GM21576 (cell line): ENCODE measurements at regions not wholly inside any gene's neighbourhood (a gene's known extent, or its start where the extent isn't known, plus 50 kb on each side); places are given as distances from the start of the nearest gene placed in this dataset.

Experiments
- ATAC-seq: cut with Tn5 transposase; IDR thresholded peaks from one replicate; pipeline ENCODE4 v1.9.1; 2021; ENCODE audit warnings: mild to moderate bottlenecking, moderate library complexity; ENCODE audit not compliant: unreplicated experiment

- no peak for ATAC-seq
These were observed 394.8 kb downstream of the PTPRC start for GRCh38 chr1:199033661-199034060.

DNA sequence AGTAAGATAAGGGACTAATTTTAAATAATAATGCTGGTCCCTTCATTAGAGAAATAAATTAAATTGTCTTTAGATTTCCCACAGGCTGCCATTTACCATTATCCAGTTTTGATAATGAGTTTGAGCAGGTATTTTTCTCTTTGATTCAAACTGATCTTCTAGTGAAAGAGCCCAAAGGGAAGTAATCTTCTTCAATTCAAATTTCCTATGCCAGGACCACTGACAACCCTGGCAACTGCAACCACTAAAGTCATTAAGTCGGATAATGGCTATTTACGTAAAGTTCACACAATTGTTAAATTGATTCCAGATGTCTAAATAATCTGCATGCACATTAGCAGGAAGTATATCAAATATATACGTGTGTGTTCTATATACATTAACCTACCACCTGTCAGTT is 399.3 kb downstream of the PTPRC start:
- no peak for ATAC-seq

- no peak for ATAC-seq
These were observed 401.5 kb downstream of the PTPRC start for GRCh38 chr1:199040076-199040905.

- peak; percentile 99 for ATAC-seq
These were observed 402.5 kb downstream of the PTPRC start for GRCh38 chr1:199041173-199041914.

DNA sequence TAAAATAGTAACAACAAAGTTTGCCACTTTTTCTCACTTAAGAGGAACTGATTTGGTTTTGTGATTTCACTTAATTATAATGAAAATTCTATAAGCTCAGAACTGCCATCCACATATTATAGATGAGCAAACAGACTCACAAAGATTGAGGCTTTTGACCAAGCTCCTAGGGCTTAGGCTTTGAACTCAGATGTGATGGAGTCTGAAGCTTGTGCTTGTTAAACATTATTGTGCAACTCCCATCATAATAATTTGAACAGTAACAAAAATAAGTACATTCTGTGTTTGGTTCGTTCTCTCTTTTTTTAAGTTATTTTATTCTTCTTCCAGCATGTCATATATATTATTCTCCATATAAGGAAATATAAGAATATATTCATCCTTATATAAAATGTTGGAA is 403.4 kb downstream of the PTPRC start:
- no peak for ATAC-seq

GRCh38 chr1:199044191-199044590 is 405.4 kb downstream of the PTPRC start:
- no peak for ATAC-seq

DNA sequence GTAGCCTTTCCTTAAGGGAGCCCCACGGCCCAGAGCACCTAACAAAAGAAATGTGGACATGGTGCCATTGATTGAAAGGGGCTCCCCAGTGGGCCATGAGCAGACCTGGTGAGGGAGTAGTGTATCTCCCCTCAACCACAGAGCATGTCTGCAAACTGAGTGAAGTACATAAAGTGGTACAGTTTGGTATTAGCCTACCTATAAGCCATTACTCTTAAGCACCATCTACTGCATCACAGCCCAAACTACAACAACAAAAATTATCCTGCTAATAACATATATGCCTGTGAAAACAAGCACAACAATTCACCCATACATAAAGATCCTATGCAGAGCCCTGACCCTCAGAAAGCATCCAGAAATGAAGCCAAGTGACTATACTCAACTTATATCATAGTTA is 407.8 kb downstream of the PTPRC start:
- no peak for ATAC-seq

- ATAC-seq: no peak
These were observed 415.9 kb downstream of the PTPRC start for GRCh38 chr1:199054694-199055093.

DNA sequence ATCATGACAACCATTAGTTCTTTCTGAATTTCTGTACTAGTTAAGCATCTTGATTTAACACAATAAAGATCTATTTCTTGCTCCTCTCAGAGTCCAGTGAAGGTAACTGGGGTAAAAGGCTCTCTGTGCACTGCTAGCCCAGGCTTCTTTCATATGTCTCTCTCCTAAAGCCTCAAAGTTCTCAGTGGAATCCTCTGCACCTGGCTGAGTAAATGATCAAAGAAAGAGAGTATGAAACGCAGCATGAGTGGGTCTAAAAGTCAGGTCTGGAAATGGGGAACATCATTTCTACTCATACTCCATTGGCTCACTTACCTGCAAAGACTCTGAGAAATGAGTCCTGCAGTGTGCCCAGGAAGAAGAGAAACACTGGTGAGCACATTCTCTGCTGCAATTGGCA is 418.5 kb downstream of the PTPRC start:
- ATAC-seq: no peak

- no peak for ATAC-seq
These were observed 419.4 kb downstream of the PTPRC start for GRCh38 chr1:199058281-199058680.

DNA sequence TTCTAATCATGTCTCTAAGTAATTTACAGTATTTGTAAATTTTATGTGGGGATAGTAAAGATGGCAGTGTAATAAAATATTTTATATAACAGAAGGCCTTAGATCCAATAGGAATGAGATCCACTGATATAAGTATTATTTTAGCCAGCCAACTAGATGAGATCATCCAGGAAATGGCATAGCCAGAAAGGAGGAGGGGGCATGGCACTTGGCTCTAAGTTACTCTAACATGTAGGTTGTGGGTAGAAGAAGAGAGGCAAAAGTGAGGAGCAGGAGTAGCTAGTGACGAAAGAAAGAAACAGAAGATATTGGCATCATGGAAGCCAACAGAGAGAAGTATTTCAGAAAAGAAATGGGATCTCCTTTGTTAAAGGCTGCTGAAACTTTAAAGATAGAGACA is 426.1 kb downstream of the PTPRC start:
- ATAC-seq: no peak

- ATAC-seq: peak; percentile 98
These were observed 428.6 kb downstream of the PTPRC start for GRCh38 chr1:199067483-199067882.

- no peak for ATAC-seq
These were observed 432.2 kb downstream of the PTPRC start for GRCh38 chr1:199071080-199071479.

GRCh38 chr1:199073166-199073565 is 434.3 kb downstream of the PTPRC start:
- ATAC-seq: no peak

DNA sequence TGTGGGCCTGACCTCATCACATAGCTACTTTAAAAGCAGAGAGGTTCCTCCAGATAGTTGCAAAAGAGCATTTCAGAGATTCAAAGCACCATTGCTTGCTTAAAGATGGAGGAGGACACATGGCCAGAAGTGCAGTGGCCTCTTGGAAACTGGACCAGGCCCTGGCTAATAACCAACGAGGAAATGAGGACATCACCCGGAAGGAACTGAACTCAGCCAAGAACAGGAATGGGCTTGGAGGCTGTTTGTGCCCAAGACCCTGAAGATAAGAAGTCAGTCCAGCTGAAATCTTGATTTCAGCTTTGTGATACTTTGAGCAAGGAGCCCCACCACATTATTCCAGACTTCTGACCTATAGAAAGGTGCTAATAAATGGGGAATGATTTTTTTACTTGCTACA is 437.0 kb downstream of the PTPRC start:
- ATAC-seq: no peak

DNA sequence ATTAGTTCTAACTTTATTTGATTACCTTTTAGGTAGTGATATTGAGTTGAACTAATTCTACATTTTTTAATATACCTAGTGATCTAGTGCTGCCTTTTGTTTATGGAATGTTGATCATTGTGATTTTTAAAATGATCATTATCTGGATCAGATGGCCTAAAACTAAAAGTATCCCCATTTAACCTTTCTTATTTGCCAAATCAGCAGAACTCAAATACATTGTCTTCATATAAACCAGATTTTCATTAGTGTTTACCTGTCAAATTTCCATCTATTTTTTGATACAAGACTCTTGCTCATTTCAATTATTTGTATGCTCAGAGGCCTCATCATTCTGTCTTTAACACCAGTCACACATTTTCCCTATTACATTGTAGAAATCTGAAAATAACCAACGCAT is 441.2 kb downstream of the PTPRC start:
- ATAC-seq: no peak

DNA sequence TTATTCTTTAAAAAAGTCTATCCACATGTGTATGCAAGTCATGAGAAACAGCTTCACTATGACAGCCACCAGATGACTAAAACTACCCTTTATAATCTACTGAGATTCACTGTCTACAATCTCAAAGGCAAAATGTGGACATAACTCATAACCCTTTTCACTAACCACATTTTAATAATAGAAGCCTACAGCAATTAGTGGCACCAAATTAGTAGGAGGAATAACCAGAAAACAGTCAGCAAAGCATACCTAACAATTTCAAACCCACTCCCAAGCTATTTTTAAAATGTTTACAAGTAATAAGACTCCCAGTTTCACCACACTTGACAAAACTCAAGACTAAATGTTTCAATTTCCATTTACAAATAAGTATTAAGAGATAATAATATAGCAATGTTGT is 442.9 kb downstream of the PTPRC start:
- peak; percentile 80 for ATAC-seq

- no peak for ATAC-seq
These were observed 444.0 kb downstream of the PTPRC start for GRCh38 chr1:199082778-199083389.

GRCh38 chr1:199083680-199084079 is 444.8 kb downstream of the PTPRC start:
- ATAC-seq: no peak

GRCh38 chr1:199084293-199084692 is 445.5 kb downstream of the PTPRC start:
- no peak for ATAC-seq

- ATAC-seq: no peak
These were observed 447.1 kb downstream of the PTPRC start for GRCh38 chr1:199085903-199086302.

DNA sequence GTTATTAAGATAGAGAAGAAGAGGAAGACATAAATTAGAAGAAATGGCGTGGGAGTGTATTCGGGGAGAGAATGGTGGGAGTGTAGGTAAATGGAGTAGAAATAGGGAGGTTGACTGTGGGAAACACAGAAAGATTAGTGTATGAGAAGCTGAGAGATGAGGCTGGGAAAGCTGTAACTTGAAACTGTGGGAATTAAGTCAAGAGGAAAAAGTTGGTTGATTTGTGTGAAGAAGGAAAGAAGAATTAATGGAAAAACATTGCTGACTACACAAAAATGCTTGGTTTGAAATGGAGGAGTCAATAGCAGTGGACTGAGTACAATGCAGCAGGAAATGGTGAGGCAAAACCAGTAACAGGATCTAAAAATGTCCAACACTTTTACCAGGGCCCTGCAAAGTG is 448.3 kb downstream of the PTPRC start:
- no peak for ATAC-seq
